HG02763 (cell line): ENCODE measurements at regions not wholly inside any gene's neighbourhood (a gene's known extent, or its start where the extent isn't known, plus 50 kb on each side); places are given as distances from the start of the nearest gene placed in this dataset.
A peak's percentile ranks its signal among the peaks of the same experiment; 100 is the strongest.
"Not testable (repeated sequence)": the region's sequence is repeated elsewhere in the genome, so short reads cannot be mapped to it uniquely, and the experiment has no call there.

Experiments
- ATAC-seq: cut with Tn5 transposase; IDR thresholded peaks from one replicate; pipeline ENCODE4 v1.9.1; 2021; ENCODE audit warnings: mild to moderate bottlenecking, moderate library complexity; ENCODE audit not compliant: unreplicated experiment

DNA sequence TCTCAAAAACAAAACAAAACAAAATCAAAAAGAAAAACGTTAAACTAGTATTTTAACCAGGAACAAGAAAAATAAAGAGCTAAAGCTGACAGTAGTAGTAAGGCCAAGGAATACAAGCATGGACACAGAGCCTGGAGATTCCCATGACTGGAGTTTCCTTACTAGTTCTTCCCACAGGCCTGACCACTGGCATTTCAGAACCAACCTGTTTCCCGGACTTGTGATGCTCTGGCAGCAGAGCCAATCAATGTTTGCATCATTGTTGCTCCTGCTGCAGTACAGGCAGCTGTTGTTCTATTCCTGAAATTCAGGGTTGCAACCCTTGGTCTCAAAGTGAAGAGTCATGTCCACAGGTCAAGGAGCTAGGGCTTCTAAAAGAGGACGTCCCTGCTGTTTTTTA, 111.3 kb upstream of the WARS2 start:
- ATAC-seq = no peak

DNA sequence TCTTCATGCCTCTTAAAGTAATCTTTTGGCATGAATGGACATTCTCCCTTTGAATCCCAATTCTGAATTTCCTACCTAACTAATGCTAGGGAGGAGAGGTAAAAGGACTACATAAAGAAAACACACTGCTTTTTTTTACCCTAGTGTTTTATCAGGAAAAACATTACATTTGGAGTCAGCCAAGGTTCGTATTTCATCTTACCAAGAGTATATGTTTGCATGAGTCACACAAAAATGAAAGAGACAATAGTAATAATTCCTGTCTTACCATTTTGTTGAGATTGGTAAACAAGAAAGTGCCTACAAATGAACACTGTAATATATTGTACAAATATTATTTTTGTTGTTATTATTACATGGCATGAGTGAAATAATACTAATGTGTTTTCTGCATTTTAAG, 112.9 kb upstream of the WARS2 start:
- ATAC-seq = no peak

DNA sequence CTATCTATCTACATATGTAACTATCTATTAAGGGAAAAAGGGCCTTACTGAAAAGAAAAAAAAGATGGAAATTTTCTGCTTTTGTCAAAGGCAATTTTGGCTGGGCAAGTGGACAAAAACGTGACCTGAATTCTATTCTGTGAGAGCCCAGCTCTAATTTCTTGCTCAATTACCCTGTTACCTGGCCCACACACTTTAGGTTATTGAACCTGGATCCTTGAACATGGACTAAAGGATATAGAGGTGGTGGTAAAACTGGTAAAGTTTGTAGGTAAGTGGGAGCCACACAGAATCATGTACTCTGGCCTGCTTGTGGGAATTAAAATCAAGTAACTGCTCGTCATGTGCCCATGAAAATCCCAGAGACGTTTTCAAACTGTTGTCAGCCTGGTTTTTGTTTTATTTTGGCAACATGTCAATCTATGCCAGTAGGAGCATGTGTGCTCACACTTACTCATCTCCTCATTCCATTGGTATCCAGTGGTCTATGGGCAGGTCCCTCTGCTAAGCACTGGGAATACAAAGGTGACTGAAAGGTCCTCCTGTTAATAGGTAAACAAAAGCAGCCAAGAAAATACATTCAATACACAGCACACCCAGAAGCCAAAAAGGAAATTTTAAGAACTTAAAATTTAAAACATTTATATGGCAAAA, 113.7 kb upstream of the WARS2 start:
- no peak for ATAC-seq

DNA sequence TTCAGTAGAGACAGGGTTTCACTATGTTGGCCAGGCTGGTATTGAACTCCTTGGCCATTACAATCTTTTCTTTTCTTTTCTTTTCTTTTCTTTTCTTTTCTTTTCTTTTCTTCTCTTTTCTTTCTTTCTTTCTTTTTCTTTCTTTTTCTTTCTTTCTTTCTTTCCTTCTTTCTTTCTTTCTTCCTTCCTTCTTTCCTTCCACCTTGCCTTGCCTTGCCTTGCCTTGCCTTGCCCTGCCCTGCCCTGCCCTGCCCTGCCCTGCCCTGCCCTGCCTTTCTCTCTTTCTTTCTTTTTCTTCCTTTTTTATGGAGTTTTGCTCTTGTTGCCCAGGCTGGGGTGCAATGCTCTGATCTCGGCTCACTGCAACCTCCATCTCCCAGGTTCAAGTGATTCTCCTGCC, 112.5 kb upstream of the HAO2 start:
- not testable (repeated sequence) for ATAC-seq

DNA sequence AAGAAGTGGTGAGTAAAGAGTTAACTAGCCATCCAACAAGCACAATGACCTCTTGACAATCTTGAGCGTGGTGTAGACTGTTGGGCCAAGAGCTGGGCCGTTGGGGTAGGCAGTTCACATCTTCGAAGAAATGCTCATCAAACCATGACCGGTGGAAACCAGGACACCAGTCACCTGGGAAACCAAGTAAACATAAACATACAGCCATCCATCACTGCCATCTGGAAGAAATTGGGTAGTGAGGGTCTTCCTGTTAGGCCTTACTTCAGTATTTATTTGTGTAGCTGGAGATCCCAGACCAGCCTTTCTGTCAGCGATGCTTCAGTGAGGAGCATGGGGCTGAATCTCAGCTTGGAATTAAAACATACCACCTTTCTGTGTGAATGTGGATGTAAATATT, 108.1 kb upstream of the HAO2 start:
- ATAC-seq = no peak

DNA sequence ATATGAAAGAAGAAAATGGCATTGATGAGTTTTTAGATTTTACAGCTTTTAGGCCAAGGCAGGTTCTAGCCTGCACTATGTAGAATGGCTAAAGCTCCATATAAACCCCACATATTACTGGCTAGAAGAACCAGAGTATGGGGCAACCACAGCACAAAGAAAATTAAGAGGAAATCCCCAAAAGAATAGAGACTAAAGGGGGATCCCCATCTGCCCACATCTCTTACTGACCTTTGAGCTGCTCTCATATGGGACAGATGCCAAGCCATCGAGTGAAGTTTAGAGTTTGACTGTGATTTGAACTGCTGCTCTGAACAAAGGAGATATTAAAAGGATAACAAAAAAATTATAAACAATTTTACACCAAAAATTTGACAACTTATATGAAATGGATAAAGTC, 102.2 kb upstream of the HAO2 start:
- peak; percentile 96 for ATAC-seq

DNA sequence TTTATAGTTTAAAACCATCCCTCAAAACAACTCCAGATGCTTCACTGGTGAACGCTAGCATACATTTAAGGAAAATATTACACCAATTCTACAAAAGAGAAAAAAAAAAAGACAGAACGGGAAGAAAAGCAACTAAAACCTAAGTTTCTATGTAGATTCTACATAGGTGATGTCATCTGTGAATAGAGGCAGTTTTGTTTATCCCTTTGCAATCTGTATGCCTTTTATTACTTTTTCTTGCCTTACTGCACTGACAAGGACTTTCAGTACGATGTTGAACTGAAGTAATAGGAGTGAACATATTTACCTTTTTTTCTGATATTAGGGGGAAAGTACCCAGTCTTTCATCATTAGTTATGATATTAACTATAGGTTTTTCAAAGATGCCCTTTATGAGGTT, 101.7 kb upstream of the HAO2 start:
- no peak for ATAC-seq

DNA sequence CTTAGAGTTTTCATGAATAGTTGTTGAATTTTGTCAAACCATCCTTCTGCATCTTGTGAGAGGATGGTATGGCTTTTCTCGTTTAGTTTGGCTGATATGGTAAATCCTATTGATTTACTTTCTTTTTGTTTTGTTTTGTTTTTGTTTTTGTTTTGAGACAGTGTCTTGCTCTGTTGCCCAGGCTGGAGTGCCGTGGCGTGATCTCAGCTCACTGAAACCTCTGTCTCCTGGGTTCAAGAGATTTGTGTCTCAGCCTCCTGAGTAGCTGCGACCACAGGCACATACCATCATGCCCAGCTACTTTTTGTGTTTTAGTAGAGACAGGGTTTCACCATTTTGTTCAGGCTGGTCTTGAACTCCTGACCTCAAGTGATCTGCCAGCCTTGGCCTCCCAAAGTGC, 101.3 kb upstream of the HAO2 start:
- ATAC-seq = not testable (repeated sequence)

DNA sequence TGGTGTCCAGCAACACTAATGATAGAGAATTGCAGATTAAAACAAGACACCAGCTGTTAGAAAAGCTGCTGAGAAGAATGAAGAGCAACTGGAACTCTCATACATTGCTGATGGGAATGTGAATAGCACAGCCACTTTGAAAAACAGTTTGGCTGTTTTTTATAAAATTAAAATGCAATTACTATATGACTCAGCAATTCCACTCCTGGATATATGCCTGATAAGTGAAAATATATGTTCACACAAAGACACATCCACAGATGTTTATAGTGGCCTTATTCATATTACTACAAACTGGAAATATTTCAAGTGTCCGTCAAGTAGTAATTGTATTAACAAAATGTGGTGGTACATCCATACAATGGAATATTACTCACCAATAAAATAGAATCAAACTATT, 99.7 kb upstream of the HAO2 start:
- ATAC-seq = no peak

DNA sequence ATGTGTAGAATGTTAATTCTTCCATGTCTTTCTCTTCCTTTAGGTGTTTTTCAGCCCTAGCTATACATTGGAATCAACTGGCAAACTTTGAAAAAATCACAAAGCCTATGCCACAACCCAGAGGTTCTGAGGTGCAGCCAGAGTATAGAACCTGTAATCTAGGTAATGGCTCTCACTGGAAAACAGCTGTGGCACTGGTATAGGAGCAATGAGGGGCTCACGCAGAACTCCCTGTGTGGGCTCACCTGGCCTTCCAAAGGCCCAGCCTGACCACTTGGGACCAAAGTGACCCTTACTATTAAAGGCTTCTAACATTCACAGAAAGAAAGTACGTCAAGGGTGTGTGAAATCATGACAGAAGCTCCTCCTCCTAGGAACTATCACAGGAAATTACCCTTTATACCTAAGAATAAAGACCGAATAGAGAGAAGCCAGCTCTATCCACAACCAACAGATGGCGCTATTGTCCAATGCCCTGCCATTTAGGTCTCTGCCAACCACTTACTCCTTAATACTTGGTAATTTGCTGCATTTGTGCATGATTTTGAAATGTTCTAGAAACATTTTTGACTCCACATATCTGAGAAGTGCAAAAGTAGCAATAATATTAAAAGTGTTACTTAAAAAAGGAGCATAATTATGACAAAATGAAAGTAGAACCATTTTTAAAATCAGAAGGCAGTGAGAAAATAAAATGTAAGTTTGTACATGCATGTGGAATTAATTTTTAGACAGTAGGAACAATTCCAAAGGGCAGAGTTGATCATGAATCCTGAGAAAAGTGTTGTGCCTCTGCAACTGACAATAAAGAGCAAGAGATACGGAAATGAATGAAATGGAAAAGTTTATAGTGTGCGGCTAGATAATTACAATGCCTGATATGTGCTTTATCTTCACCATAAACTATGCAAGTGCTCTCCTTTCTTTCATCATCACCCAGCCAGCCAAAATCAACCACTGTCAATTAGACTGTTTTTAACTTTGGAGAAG, 93.1 kb upstream of the HAO2 start:
- no peak for ATAC-seq

DNA sequence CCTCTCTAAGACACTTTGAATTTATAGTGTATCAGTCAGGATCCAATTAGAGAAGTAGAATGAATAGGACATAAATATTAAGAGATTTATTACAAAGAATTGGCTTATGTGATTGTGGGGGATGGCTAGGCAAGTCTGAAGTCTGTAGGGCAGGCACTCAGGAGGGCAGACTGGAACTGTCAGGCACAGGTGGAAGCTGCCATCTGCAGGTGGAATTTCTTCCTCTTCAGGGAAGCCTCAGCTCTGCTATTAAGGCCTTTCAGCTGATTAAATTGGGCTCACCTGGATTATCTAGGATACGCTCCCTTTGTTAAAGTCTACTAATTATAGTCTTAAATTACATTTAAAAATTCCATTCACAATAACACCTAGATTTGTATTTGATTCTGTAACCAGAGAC, 92.0 kb upstream of the HAO2 start:
- no peak for ATAC-seq

DNA sequence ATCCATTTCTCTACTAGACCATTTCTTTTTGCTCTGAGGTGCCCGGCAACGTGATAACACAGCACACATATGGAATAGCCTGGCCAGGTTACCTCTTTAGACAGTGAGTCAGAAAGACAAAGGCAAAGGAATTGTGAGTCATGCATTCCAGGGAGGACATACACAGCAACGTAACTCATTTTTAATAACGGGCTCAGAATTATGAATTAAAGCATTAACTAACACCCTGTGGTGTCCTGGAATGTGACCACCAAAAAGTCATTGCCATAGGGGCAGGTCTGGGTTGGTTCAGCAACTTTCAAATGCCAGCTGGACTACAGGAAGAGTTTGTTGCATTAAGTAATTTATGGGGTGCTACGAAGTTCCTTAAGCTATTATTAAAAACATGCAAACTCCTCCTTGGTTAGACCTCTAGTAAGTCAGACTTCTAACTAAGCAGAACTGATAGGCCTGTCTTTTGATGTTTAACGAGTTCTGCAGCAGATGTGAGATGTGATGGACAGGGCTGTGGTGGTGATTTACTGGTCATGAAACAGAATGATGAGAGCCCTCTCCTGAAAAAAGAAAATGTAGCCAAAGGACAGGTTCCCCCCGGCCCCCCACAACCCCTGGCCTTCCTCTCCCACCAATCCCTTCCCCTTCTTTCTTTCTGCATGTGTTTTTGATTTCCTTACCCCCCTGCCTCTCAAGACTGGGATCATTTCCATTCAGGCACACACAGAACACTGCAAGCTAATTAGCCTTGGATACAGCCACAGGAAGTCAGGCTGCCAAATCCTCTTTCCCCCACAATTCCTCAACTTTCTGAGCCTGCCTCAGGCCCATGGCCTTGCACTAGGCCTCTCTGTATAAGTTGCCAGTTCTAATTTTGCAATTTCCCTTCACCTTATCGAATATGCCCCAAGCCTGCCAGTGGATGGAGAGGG, 88.9 kb upstream of the HAO2 start:
- no peak for ATAC-seq

DNA sequence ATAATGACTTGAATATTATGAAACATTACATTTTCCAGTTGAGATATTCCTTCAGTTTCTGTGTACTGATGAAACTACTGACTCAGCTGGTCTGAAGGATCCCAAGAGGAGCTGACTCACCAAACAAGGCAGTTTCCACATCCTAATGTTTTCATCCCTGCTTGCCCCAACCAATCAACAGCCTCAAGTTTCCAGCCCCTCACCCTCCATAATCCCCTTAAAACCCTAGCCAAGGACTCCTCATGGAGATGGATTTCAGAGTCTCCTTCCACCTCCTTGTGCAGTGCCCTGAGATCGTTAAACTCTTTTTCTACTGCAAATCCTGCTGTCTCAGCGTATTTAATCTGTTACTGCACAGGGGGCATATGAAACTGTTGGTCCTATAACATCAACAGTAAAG, 83.1 kb upstream of the HAO2 start:
- no peak for ATAC-seq

DNA sequence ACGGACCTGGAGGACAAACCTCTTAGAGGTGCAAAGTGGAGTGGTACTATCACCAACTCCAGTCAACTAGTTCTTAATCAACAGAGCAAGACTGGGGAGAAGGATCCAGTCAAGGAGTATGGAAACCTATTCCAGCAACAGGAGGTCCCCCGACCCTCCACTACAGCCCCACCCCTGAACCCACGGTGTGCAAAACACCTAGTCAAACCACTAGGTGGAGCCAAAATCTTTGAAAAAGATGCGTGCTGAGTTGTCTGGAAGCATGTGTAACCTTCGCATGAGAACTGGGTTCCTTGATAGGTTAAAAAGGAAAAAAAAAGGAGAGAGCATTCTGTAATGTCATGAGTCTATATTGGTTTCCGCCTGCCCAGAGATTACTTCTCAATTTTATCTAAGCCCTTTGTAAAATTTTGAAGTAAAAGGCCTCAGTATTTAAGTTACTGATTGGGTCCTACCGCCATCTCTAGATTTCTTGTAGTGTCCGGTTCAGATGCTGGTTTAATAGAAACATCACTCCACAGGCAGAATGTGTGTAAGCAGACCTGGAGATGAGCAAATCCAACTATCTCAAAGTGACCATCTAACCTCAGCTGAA, 81.9 kb upstream of the HAO2 start:
- ATAC-seq = peak; percentile 58

DNA sequence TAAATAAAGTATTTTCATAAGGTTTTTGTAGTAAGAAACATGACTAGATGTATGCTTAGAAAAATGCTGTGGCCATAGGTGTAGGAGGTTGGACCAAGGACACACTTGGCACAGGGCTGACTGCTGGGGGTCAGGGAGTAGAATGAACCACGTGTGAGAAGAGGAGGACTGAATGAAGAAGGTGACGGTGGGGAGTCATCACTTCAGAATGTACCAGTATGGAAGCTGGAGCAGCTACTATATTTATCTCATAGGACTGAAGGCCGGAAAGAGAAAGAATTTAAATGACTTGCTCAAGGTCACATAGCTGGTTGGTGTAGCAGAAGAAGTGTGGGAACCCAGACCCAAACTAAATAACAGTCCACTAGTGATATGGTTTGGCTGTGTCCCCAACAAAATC, 79.8 kb upstream of the HAO2 start:
- no peak for ATAC-seq

DNA sequence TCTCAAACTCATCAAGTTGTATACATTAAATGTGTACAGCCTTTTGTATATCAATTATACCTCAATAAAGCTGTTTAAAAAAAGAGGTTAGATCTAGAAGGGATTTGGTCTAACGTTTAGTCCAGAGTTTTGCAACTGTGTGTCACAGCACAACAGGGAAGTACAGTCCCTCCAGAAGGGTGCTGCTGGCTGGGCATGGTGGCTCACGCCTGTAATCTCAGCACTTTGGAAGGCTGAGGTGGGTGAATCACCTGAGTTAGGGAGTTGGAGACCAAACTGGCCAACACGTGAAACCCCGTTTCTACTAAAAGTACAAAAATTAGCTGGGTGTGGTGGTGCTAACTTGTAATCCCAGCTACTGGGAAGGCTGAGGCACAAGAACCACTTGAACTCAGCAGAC, 78.3 kb upstream of the HAO2 start:
- ATAC-seq = no peak

DNA sequence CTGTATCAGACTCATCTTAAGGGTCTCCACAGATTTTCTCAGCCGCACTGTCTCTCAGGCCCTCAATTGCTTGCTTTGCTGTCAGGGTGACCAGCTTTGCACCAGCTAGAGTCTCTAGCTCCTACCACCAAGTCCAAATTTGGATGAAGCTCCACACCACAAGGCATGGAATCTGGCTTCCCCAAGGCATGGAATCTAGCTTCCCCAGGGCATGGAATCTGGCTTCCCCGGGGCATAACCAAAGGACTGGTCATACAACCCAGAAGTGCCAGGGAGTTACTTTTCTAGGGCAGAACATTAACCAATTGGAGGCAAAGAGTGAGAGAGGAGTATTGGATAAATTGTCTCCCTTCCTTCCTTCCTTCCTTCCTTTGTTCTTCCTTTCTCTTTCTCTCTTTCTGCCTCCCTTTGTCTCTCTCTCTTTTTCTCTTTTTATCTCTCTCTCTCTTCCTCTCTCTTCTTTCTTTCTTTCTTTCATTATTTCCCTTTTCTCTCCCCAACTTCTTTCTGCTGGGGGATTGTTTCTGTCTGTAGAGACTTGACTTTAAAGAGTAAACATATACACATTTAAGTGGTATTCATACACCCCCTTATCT, 76.9 kb upstream of the HAO2 start:
- no peak for ATAC-seq

DNA sequence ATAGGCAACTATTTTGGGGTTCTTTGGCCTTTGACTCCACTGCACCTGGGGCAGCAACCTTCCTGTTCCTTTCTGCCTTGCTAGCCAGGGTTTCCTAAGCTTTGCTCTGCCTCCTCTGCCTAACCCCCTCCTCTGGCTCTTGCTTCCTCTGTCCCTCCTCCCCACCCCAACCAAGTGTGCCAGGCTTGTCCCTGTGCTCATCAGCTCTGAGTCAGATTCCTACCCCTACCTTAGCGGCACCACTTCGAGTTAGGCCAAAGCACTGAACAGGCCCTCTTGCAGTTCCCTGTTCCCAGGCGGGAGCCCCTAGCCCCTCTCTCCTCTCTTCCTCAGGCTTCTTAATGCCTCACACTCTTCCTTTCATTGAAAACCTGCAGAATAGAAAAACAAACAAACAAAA, 74.8 kb upstream of the HAO2 start:
- ATAC-seq = no peak

DNA sequence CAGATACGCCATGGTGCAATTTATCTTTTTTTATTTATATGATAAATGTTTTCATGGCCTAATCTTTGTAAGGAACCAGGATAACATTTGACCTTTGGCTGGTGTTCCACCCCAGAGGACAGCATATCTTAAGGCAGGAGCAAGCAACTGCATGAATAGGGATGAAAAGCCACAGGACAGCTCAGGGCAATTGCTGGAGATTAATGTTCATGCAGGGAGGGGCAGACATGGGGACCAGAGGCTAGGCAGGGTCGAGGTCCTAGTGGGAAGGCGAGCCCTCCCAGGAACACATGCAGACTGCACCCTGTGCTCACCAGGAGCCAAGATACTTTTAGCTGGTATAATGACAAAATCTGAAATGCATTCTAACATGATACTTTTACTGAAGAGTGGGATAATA, 74.4 kb upstream of the HAO2 start:
- ATAC-seq = no peak

DNA sequence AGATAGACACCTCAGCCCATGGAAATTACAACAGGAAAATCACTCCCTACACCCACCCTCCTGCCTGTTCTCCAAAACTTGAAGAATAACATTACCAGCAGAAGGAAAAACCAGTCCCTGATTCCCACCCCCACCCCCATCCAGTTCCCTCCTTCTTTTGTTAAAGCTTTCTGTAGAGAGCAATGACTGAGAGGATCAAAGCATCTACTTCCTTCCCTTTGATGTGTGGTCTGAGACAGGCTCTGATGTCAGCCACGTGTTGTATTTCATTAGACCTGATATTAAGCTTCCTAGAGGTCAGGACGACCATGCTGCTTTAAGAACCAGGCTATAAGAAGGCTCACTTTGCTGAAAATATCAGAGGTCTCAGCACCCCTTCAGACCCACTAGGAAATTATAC, 73.9 kb upstream of the HAO2 start:
- no peak for ATAC-seq
